ENCODE measurements at regions not wholly inside any gene's neighbourhood (a gene's known extent, or its start where the extent isn't known, plus 50 kb on each side); places are given as distances from the start of the nearest gene placed in this dataset.

DNA sequence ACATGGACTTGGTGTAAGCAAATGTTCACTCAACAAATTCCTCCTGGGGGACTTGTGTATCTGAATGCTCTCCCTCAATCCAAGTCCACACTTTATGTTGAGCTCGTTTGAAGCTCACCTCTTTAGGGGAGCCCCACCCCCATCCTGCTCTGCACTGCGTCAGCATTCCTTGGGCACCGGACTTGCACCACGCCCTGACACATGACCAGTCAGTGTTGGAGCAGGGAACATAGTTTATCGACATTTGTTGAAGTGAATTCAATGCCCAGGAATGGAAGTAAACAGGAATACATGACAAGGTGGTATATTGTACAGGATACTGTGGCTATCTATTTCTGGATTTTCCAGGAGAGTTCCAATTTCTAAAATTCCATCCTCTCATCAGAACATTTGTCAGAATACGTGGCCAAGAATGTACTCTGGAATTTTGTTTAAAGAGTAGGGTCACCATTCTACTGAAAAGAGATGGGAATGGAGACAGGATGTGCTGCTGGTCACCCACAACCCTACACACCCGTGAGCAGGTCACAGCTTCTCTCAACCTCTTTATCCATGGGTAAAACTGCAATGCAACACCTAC, 60.0 kb upstream of the LNX1 start:
- H3K79me2 ChIP-seq (ENCODE audit: insufficient read depth, low read length), result no peaks in the 10 kb centered on the region
- no peak overlapping the region for H3K4me3 ChIP-seq (replicated peaks in 1 of 2; ENCODE audit: low read depth in 1 of 2, low read length in 2 of 2)
- no TSS peak for BruUV-seq (replicated peaks)
- H2AFZ ChIP-seq (ENCODE audit: low read depth, low read length, poor library complexity, severe bottlenecking), result no peak overlapping the region
- DNase-seq (ENCODE audit: low read depth, low spot score) (no peak), ATAC-seq (no peak)
- no peaks in the 10 kb centered on the region for H3K9me2 ChIP-seq (ENCODE audit: insufficient read depth)
- ChIA-PET RAD21 (ENCODE audit: low non-redundant PET in 1 of 2, low total read pairs in 2 of 2, uncharacterized antibody in 2 of 2, unreplicated experiment in 2 of 2) (no interaction called here), POLR2A (no interaction called here), CTCF (no interaction called here)
- H3K27me3 ChIP-seq (ENCODE audit: insufficient read depth, low read length), result no peaks in the 10 kb centered on the region
- no peak overlapping the region for H3K9ac ChIP-seq (ENCODE audit: low read length)
- H3K9me3 ChIP-seq (ENCODE audit: control insufficient read depth in 1 of 2, insufficient read depth in 1 of 2, low read depth in 1 of 2, low read length in 2 of 2), result no peaks in the 10 kb centered on the region
- TF ChIP-seq POLR2AphosphoS5 (IDR thresholded peaks at IDR 0.05; ENCODE audit: low read depth, low read length) (no peak), JUND (IDR thresholded peaks at IDR 0.05) (no peak), ELF1 (IDR thresholded peaks at IDR 0.05; ENCODE audit: borderline replicate concordance, low read depth) (no peak)
- peaks cover 0 to 7% of the 10 kb centered on the region in 2 experiments; a peak in 1 of 4 replicates for H3K4me1 ChIP-seq (ENCODE audit: control insufficient read depth in 1 of 2, insufficient read depth in 2 of 2, low read length in 2 of 2)
- H3K36me3 ChIP-seq (ENCODE audit: control insufficient read depth in 1 of 2, insufficient read depth in 2 of 2, low read length in 2 of 2), result no peaks in the 10 kb centered on the region
- no peaks in the 10 kb centered on the region for H4K20me1 ChIP-seq (ENCODE audit: insufficient read depth)
- no peak overlapping the region for H3K27ac ChIP-seq (ENCODE audit: low read depth, low read length)
- intact Hi-C loops (cut with micrococcal nuclease), result loop anchor here (10.0 kb wide), 2 partner anchors 64 to 636 kb away; no protein-coding TSS in a partner anchor
- no peak overlapping the region for H3K4me2 ChIP-seq (ENCODE audit: low read length)

DNA sequence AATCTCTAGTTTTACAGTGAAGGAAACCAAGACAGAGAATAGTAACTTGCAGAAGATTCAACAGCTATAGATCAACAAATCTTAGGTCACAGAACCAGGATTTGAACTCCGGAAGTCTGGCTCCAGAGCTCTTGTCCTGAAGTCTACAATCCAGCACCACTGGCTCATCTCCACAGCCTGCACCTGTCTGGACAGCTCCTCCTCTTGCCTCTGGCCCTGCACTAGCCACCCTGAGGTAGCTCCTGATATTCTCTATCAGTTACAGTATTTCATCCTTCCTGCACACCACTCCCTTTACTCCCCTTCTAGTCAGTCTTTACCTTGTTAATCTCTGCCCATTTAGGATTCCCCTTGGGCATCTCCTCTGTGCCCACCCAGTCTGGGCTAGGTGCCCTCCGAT, 58.1 kb upstream of the LNX1 start:
- Histone ChIP-seq H3K9ac (ENCODE audit: low read length) (no peak overlapping the region), H3K27ac (ENCODE audit: low read depth, low read length) (no peak overlapping the region), H3K27me3 (ENCODE audit: insufficient read depth, low read length) (no peaks in the 10 kb centered on the region), H3K36me3 (ENCODE audit: control insufficient read depth in 1 of 2, insufficient read depth in 2 of 2, low read length in 2 of 2) (no peaks in the 10 kb centered on the region), H3K4me1 (ENCODE audit: control insufficient read depth in 1 of 2, insufficient read depth in 2 of 2, low read length in 2 of 2) (peaks cover 2 to 12% of the 10 kb centered on the region in 2 experiments; a peak in 1 of 4 replicates), H4K20me1 (ENCODE audit: insufficient read depth) (no peaks in the 10 kb centered on the region), H2AFZ (ENCODE audit: low read depth, low read length, poor library complexity, severe bottlenecking) (no peak overlapping the region), H3K4me3 (replicated peaks in 1 of 2; ENCODE audit: low read depth in 1 of 2, low read length in 2 of 2) (no peak overlapping the region), H3K79me2 (ENCODE audit: insufficient read depth, low read length) (no peaks in the 10 kb centered on the region), H3K9me2 (ENCODE audit: insufficient read depth) (no peaks in the 10 kb centered on the region), H3K4me2 (ENCODE audit: low read length) (no peak overlapping the region), H3K9me3 (ENCODE audit: control insufficient read depth in 1 of 2, insufficient read depth in 1 of 2, low read depth in 1 of 2, low read length in 2 of 2) (no peaks in the 10 kb centered on the region)
- no peak for ATAC-seq
- TF ChIP-seq TCF7L2 (IDR thresholded peaks at IDR 0.05; ENCODE audit: borderline replicate concordance, extremely low read depth, insufficient read depth, insufficient read length), result no peak
- POLR2A ChIA-PET, result no interaction called here
- CTCF ChIA-PET, result no interaction called here
- DNase-seq (ENCODE audit: low read depth, low spot score), result no peak
- intact Hi-C loops (cut with micrococcal nuclease), result no loop called here
- no TSS peak for BruUV-seq (replicated peaks)
- RAD21 ChIA-PET (ENCODE audit: low non-redundant PET in 1 of 2, low total read pairs in 2 of 2, uncharacterized antibody in 2 of 2, unreplicated experiment in 2 of 2), result no interaction called here

All from HCT116 (cell line).